ENCODE measurements at regions not wholly inside any gene's neighbourhood (a gene's known extent, or its start where the extent isn't known, plus 50 kb on each side); places are given as distances from the start of the nearest gene placed in this dataset.
"Not testable (repeated sequence)": the region's sequence is repeated elsewhere in the genome, so short reads cannot be mapped to it uniquely, and the experiment has no call there.

GRCh38 chr4:54596201-54596600, 61.6 kb upstream of the KIT start:
- no peaks in the 10 kb centered on the region for H3K79me2 ChIP-seq (ENCODE audit: low read length)
- no peaks in the 10 kb centered on the region for H3F3A ChIP-seq (ENCODE audit: insufficient read depth, low read length)
- H3K27me3 ChIP-seq (replicated peaks; ENCODE audit: insufficient read depth, low read length): no peaks in the 10 kb centered on the region
- H3K36me3 ChIP-seq (replicated peaks; ENCODE audit: insufficient read depth, low read length): no peaks in the 10 kb centered on the region
- H3K9me3 ChIP-seq (replicated peaks; ENCODE audit: insufficient read depth, low read length): no peaks in the 10 kb centered on the region
- DNase-seq: no peak
- H3K9me2 ChIP-seq (replicated peaks; ENCODE audit: insufficient read depth, low read length): no peaks in the 10 kb centered on the region
- no peak overlapping the region for H3K27ac ChIP-seq (ENCODE audit: low read length)
- no peak overlapping the region for H3K4me2 ChIP-seq (ENCODE audit: low read depth, low read length)
- TF ChIP-seq EZH2 (optimal IDR thresholded peaks at IDR 0.05; ENCODE audit: low read depth, low read length) (no peak), EZH2phosphoT487 (IDR thresholded peaks at IDR 0.05; ENCODE audit: low read length) (no peak), CTCF (IDR thresholded peaks at IDR 0.05; ENCODE audit: low read length) (no peak)
- H4K20me1 ChIP-seq (ENCODE audit: insufficient read depth, low read length): no peaks in the 10 kb centered on the region
- H2AFZ ChIP-seq (ENCODE audit: low read length): no peak overlapping the region
- no peak overlapping the region for H3K9ac ChIP-seq (ENCODE audit: low read length)
- H3K4me3 ChIP-seq (ENCODE audit: low read length): no peak overlapping the region
- H3K4me1 ChIP-seq (ENCODE audit: low read length): no peaks in the 10 kb centered on the region

GRCh38 chr4:54597678-54598077, 60.1 kb upstream of the KIT start:
- H3K9me3 ChIP-seq (replicated peaks; ENCODE audit: insufficient read depth, low read length); H3K4me3 ChIP-seq (ENCODE audit: low read length); H2AFZ ChIP-seq (ENCODE audit: low read length); H3K9me2 ChIP-seq (replicated peaks; ENCODE audit: insufficient read depth, low read length); DNase-seq; H3K27me3 ChIP-seq (replicated peaks; ENCODE audit: insufficient read depth, low read length); H3K4me2 ChIP-seq (ENCODE audit: low read depth, low read length); H3F3A ChIP-seq (ENCODE audit: insufficient read depth, low read length); H3K79me2 ChIP-seq (ENCODE audit: low read length); H3K4me1 ChIP-seq (ENCODE audit: low read length); H3K9ac ChIP-seq (ENCODE audit: low read length); H3K27ac ChIP-seq (ENCODE audit: low read length); H3K36me3 ChIP-seq (replicated peaks; ENCODE audit: insufficient read depth, low read length); H4K20me1 ChIP-seq (ENCODE audit: insufficient read depth, low read length): not testable (repeated sequence)

GRCh38 chr4:54602175-54602574, 55.6 kb upstream of the KIT start:
- H3K27me3 ChIP-seq (replicated peaks; ENCODE audit: insufficient read depth, low read length); H3K36me3 ChIP-seq (replicated peaks; ENCODE audit: insufficient read depth, low read length); H3K9me3 ChIP-seq (replicated peaks; ENCODE audit: insufficient read depth, low read length); H3K9ac ChIP-seq (ENCODE audit: low read length); DNase-seq; H3K4me2 ChIP-seq (ENCODE audit: low read depth, low read length); H3K79me2 ChIP-seq (ENCODE audit: low read length); H3K4me3 ChIP-seq (ENCODE audit: low read length); H3K27ac ChIP-seq (ENCODE audit: low read length); H3K4me1 ChIP-seq (ENCODE audit: low read length); H4K20me1 ChIP-seq (ENCODE audit: insufficient read depth, low read length); H3F3A ChIP-seq (ENCODE audit: insufficient read depth, low read length); H3K9me2 ChIP-seq (replicated peaks; ENCODE audit: insufficient read depth, low read length); H2AFZ ChIP-seq (ENCODE audit: low read length): not testable (repeated sequence)

GRCh38 chr4:54607067-54607466, 50.7 kb upstream of the KIT start:
- H3K4me1 ChIP-seq (ENCODE audit: low read length): no peaks in the 10 kb centered on the region
- no peaks in the 10 kb centered on the region for H3K9me2 ChIP-seq (replicated peaks; ENCODE audit: insufficient read depth, low read length)
- H2AFZ ChIP-seq (ENCODE audit: low read length): no peak overlapping the region
- H3K27me3 ChIP-seq (replicated peaks; ENCODE audit: insufficient read depth, low read length): no peaks in the 10 kb centered on the region
- no peaks in the 10 kb centered on the region for H3K79me2 ChIP-seq (ENCODE audit: low read length)
- H3K27ac ChIP-seq (ENCODE audit: low read length): no peak overlapping the region
- TF ChIP-seq EZH2phosphoT487 (IDR thresholded peaks at IDR 0.05; ENCODE audit: low read length) (no peak), EZH2 (optimal IDR thresholded peaks at IDR 0.05; ENCODE audit: low read depth, low read length) (no peak), CTCF (IDR thresholded peaks at IDR 0.05; ENCODE audit: low read length) (no peak)
- H3K4me2 ChIP-seq (ENCODE audit: low read depth, low read length): no peak overlapping the region
- no peaks in the 10 kb centered on the region for H3F3A ChIP-seq (ENCODE audit: insufficient read depth, low read length)
- H4K20me1 ChIP-seq (ENCODE audit: insufficient read depth, low read length): no peaks in the 10 kb centered on the region
- H3K36me3 ChIP-seq (replicated peaks; ENCODE audit: insufficient read depth, low read length): no peaks in the 10 kb centered on the region
- DNase-seq: no peak
- no peaks in the 10 kb centered on the region for H3K9me3 ChIP-seq (replicated peaks; ENCODE audit: insufficient read depth, low read length)
- no peak overlapping the region for H3K4me3 ChIP-seq (ENCODE audit: low read length)
- no peak overlapping the region for H3K9ac ChIP-seq (ENCODE audit: low read length)
